GM21619 (cell line): ENCODE measurements at regions not wholly inside any gene's neighbourhood (a gene's known extent, or its start where the extent isn't known, plus 50 kb on each side); places are given as distances from the start of the nearest gene placed in this dataset.

Source experiments
- ATAC-seq: cut with Tn5 transposase; IDR thresholded peaks from one replicate; pipeline ENCODE4 v1.9.1; 2021; ENCODE audit not compliant: unreplicated experiment

DNA sequence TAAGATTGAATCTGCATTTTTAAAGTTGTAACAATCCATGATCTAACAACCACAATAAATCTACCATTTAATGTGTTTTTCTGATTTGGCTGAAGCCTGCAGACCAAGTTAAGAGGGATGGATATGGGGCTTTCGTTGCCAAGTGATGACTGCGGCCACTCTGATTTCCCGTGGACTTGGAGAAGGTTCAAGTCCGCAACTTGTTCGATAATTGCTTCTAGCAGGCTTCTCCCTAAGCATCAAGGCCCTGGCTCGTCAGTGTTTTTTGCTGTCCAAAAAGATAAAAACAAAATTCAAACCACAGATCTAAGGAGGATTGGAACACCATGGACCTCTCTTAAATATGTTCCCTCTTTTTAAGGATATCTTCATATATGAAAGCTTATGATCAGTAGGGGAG lies 256.6 kb downstream of the CNTN3 start:
- no peak for ATAC-seq

DNA sequence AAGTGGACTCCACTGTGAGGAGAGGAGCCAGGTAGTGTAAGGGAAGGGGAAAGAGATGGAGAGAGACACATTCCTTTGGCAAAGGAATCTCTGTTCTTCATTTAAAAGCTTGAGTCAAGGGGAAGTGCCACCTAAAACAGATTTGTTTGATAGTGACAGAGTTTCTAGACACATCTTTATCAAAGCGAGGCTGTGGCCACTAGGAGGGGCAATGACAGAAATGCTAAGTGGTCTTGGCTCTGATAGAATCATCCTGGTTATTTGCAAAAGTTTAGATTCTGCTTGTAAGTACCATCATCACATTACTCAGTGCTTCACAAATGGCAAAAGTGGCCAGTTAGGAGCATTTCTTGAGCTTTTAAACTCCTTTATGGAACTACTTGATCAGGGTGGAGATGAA lies 261.4 kb downstream of the CNTN3 start:
- ATAC-seq, result no peak

DNA sequence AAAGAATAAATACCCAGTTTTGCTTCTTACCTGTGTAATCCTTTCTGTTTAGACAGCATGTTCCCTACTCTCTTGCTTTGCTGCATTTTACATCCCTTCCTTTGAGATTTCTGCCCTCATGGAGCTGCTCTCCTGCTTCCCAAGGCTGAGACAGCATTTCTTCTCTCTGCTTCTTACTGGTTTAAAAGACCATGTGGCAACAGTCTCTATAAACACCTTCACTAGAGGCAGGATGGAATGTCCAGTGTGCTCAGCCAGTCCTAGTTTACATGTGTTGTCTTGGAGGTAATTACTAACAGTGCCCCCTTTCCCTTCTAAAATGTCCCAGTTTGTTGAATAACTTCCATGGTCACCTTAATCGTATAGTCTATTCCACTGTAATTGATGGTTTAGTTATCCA lies 262.3 kb downstream of the CNTN3 start:
- no peak for ATAC-seq

DNA sequence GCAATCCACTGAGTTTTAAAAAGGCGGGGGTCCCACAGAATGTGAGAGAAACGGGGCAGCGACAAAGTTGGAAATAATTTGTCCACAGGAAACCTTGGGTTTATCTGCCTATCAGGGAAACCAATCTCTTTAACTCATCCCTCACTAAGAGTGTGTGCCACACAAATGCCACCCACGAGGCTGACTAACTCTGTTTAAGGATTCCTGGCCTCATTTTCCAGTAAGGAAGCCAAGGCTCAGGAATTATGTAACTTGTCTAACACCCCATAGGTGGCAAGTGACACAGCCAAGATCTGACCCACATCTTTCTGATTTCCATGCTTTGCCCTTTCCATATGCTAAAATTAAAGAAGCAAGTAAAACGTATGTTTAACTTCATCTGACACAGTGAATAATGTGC lies 263.2 kb downstream of the CNTN3 start:
- no peak for ATAC-seq

DNA sequence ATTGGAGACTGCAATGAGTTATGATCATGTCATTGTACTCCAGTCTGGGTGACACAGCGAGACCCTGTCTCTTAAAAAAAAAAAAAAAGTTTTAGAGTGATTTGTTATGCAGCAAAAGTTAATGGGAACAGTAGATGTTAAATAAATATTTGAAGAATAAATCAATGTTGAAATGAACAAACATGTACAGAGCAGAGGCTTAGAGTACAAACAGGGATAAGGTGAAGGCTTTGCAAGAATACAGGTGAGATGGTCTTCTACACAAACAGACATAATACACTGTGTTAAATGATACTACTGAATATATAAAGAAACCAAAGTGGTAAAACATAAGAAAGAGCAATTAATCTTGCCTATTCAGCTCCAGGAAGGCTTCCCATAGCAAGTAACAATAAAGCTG lies 265.4 kb downstream of the CNTN3 start:
- no peak for ATAC-seq

DNA sequence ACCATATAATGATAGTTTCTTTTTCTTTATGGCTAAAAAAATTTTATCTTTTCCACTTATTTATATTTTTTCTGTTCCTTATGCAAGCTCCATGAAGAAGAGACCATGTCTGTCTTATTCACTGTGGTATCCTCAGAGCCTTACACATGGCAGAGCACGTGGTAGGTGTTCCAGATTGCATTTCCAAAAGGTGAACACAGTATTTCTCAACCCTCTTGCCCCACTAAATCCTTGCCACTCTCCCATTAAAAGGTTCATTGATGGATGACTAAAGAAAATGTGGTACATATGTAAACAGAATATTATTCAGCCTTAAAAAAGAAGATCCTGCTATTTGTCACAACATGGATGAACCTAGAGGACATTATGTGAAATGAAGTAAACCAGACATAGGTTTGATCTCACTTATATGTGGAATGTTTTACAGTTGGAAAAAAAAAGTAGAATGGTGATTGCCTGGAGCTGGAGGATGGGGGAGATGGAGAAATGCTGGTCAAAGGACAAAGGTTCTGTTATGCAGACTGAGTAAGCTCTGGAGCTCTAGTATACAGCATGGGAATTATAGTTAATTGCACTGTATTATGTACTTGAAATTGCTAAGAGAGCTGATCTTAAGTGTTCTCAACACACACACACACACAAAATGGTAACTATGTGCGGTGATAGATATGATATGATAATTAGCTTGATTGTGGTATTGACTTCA lies 266.7 kb downstream of the CNTN3 start:
- no peak for ATAC-seq

DNA sequence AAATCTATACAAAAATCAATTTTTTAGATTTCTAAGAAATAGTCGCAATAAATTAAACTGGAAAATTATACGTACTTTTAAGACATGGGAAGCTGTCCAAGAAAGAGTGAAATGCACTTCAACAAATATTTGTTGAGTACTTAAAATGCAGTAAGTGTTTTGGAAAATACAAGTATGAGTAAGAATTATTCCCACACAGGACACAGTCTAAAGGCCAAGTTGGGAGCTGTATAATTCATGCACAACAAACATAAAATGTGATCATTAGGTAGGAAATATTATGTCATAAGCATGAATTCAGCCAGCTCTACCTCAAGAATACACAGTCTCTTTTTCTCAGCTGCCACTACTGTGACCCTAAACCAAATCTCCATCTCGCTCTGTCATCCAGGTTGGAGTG lies 267.6 kb downstream of the CNTN3 start:
- no peak for ATAC-seq

DNA sequence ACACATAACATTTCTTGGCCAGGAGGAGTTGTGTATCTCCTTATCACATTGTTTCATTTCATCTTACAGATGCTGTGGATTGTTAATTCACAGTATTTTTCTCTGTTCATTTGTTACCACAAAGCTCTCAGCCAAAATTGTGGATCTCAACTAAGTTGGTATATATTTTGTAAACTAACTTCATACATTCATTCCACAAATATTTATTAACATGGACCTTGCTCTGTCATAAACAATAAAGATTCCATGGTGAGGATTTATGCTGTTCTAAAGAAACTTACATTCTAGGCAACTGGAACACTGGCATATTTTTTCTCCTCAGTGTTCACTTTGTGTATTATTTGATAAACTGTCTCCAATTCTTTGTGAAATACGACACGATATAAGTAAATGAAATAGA lies 268.8 kb downstream of the CNTN3 start:
- no peak for ATAC-seq

DNA sequence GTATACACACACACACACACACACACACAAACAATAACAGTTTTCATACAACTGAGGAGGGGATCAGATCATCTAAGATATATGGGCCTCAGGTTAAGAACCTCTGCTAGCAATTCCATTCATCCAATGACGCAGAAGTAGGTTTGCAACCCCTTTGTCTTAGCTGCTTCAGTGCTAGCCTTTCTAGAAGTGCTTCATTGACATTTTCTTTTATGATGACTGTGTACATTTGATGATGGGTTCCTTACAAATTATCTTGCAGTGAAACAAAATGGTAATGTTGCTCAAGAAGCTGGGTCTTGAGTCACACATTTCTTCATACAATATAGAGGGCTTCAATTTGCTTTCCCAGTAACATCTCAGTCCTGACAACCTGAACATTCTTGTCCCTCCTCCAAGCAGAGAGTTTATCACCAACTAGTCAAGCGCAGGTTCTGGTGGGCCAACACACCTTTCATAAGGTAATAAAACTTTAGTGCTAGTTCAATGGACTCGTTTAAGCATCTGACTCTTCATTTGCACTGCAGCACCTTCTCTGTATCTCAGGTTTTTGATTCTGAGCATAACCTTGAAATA lies 269.5 kb downstream of the CNTN3 start:
- ATAC-seq, result no peak

DNA sequence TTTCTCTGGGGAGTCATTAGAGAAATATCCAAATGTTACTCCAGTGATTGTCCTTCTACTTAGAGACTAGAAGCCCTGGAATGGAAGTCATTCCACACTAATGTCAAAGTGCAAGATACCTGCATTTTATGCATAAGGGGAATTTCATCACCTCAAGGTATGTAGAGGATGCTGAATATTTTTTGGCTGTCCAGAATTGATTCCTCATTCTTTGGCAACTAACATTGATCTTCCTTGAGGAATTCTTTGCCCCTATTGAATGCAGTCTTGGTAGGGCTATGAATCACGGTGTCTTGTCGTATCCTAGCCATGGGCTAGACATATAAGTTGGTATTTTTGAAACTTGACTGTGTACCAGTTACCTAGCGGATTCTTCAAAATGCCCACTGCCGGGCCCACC lies 271.1 kb downstream of the CNTN3 start:
- ATAC-seq, result no peak

DNA sequence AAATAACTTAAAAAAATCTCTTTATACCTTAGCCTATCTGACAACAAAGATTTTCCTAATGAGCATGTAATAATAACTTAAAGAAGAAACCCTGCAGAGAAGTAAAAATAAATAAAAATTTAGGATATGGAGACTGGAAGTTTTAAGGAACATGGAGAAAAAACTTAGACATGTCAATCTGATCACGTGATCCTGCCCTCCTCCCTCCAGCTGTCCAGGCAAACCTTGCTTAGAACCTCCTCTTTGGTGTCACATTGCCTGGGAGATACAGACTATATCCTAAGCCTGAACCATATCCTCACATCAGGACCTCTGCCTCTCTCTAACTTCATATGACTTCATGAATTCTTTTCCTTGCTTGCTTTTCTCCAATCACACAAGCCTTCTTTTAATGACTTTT lies 275.5 kb downstream of the CNTN3 start:
- no peak for ATAC-seq

DNA sequence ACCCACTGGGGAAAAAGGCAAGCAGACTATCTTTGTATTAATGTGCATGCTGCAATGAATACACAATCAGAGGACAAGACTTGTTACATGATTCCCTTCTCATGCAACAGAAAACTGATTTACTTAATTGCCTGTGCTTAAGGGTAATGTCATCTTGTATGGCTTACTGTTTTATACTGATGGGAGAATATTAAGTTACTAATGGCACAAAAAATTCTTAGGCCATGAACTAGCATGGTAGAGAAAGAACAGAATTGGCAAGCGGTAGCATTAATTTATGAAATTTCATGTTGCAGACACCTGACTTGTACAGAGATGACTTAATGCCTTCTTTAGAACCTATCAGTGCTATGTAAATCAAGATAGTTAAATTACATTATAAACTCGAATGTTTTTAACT lies 282.3 kb downstream of the CNTN3 start:
- no peak for ATAC-seq

DNA sequence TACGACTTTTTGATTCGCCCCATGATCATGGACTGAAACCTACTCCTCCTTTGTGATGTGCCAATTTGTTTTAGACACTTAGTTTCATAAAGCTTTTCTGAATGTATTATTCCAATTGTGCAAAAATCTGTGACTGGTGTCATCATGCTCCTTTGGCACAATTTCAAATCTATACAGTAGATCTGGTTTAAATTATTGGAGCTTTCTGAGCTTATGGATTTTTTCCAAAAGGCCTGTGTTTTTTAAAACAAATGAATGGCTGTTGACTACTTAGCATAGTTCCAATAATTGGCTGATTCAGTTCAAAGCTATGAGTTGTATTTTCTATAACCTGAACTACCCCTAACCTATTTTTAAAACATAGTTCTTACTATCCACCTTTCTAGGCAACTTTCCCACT lies 282.7 kb downstream of the CNTN3 start:
- no peak for ATAC-seq

DNA sequence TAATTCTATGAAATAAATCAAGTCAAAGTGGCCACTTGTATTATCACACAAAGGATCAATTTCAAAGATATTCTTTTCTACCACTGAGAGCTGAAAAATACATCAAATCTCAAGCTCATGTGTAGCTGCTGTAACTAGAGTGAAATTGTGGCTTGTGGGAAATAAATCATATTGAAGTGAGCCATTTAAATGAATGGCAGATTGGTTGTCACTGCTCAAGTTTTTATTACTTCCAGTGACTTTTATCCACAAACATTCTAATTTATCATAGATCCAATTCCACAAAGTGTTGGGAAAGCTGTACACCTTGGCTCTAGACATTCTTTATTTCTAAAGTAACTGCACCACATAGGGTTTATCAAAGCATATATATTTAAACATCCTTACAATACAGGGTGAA lies 285.4 kb downstream of the CNTN3 start:
- no peak for ATAC-seq

DNA sequence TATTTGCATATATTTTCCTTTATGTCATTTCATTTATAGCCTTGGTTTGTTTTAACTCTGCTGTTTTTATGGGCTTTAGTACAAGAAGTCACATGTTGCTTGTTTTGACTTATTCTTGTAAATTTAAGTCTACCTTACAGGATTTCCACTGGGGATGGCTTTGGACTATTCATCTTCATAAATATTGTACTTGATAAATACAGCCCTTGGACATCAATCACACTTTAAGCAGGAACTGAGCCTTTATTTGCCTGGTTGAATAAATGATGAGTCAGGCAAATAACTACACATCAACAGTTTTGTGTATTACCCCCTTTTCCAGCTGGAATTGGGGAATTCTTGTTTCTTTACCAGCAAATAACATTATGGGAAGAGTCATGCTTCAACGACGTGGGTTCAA lies 286.0 kb downstream of the CNTN3 start:
- ATAC-seq, result no peak

DNA sequence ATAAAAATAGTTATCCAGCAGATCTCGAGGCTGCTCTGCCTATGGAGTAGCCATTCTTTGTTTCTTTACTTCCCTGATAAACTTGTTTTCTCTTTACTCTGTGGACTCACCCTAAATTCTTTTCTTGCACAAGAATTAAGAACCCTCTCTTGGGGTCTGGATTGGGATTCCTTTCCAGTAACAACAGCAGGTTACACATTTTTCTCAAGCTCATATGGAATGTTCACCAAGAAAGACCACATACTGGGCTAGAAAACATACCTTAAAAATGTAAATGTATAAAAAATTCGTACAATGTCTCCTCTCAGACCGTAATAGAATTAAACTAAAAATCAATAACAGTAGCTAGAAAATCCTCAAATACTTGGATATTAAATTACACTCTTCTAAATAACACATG lies 299.2 kb downstream of the CNTN3 start:
- no peak for ATAC-seq

DNA sequence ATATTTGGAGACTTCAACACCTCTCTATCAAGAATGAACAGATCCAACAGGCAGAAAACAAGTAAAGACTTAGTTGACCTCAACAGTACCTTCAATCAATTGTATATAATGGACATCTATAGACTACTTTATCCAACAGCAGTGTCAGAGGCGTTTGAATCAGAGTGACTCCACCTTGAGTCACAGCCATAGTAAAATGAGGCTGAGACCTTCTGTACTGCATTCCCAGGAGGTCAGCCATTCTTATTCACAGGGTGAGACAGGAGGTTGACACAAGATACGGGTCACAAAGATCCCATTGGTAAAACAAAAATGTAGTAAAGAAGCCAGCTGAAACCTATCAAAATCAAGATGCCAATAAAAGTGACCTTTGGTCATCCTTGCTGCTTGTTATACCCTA lies 299.8 kb downstream of the CNTN3 start:
- ATAC-seq, result no peak

DNA sequence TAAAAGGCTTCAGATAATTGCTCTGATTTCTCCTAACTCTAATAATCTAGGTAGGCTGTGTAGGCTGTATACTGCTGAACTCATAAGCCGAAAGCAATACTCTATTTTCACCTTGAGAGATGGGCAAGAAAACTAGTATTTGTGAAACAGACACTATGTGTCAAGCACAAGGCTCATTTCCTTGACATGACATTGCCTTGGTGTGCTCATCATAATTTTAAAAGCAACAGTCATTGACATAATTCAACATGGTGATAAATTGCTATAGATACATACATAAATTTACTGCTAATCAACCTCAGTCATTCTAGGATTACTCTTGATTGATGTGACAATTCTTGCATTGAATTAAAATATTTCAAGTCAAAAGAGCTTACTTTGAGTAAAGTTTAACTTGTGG lies 304.7 kb downstream of the CNTN3 start:
- ATAC-seq, result no peak

DNA sequence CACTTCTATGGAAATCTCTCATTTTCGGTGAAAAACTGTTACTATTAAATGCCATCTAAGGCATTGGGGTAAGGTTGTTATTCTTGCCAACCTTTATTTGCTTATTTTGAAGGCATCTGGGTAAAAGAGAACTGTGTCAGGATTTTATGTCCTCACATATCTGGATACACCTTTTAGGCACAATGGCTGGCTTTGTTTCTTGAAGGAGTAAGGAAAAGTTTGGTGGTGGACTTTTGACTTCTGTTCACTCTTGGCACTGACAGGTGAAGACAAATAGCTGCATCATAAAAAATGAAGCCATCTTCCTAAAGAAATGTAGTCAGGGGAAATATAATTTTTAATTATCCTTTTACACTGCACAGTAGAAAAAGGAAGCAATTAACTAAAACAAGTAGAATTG lies 310.0 kb downstream of the CNTN3 start:
- no peak for ATAC-seq

DNA sequence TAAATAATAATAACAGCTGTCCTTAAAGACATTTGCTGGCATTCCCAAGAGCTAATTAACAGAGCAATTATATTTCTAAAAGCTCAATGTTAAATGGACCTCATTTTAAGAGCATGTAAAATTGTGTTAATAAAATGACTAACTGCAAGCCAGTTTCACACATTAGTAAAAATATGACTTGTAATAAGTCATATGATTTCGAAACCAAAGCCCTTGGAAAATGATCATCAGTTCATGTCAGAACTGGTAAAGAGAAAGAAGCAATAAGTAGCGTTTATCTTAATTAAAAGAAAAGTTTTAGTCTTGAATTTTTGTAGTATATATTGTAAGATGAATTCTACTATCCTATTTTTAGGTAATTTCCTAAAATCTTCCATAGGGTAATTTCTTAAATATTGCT lies 310.7 kb downstream of the CNTN3 start:
- ATAC-seq, result no peak

DNA sequence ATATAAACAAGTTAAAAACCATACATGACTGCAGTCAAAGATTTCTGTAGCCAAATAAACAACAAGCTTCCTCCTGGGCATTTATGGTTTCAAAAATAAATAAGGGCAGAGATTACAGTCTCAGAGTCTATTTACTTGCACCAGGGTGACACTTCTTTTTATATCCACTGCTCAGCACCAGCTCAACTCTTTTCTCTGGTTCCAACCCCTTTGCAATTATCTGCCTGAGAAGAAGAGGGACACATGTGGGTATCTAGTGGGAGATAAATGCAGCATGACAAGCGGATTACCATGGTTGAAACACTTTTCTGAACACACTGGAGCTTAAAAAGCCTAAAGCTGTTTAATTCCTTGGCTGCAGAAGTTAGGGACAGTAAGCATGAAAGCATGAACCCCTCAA lies 311.5 kb downstream of the CNTN3 start:
- ATAC-seq, result no peak

DNA sequence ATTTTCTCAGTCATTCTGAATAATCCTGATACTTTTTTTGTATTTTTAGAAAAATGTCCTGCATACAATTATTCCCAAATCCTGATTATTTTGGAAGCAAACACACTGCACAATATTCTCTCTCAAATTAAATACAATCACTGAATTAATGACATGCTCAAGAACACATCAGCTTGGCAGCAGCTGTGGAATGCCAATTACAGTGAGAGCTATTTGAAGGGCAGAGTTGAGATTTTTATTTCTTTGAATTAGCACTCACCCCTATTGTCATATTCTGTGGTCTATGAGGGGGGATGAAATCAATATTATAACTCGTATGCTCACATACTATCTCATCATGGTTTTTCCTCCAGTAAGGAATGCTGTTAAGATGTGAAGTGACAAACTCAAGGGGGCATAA lies 312.2 kb downstream of the CNTN3 start:
- no peak for ATAC-seq

DNA sequence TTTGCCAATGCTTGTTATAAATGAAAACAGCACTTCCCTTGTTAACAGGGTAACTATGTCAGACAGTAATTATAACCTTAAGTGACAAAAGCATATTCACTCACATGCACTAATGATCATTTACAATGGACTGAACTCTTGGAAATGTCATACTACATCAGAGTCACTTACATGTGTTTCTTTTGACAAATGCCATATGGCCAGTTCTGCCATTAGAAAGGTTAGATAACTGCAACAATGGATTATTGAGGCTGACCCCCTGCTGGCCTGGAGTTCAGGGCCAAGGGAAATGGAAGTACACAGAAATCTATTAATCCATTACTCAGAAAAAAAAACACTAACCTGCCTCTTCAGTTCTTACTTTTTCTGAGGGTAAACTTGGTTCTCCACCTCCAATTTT lies 313.4 kb downstream of the CNTN3 start:
- no peak for ATAC-seq
